ENCODE measurements at regions not wholly inside any gene's neighbourhood (a gene's known extent, or its start where the extent isn't known, plus 50 kb on each side); places are given as distances from the start of the nearest gene placed in this dataset.

DNA sequence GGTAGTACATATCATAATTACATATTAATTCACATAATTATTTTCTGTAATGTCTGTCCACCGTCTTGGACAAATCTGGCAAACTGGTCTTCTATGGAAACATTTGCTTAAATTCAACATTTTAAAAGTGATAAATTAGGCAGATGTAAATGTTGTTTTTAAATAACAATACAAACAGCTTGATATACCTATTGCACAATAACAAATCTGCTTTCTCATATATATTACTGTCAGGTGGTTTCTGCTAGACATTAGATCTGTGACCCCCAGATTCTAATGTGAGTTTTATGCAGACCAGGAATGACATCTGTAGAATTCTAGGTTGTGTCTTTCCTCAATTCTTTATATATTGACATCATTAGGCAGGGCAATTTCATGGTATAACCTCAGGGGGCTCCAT, 173.3 kb downstream of the CCDC59 start:
- ATAC-seq, result no peak
- peaks cover 7 to 8% of the 10 kb centered on the region in 2 donors for H3K9me3 Mint-ChIP-seq
- H3K36me3 Mint-ChIP-seq, result peaks cover 0 to 6% of the 10 kb centered on the region in 2 donors
- H3K27ac Mint-ChIP-seq, result no peak overlapping the region
- no peak for DNase-seq (ENCODE audit: low spot score in 2 of 2)

DNA sequence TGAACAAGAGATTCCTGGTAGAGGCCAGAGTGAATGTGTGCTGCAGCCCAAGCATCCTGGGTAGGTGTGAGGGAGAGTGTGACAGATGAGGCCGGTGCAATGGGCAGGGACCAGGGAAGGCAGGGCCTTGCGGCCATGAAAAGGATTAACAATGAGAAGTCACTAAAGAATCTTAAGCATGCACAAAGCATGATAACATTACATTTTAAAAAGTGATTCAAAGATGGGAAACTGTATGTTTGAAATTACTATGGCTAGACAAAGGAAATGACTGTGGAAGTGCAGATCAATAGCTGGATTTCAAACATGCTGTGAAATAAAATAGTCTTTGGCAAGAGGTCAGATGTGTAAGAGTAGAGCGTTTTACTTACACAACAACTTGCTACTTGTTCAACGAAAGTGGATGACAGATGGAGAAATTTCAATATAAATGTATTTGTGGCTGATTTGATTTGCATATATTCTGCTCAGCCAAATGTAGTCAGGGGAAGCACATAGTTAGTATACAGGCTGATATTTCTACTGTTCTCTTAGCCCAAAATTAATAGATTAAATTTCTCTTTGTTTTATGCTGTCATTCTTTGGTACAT, 175.5 kb downstream of the CCDC59 start:
- no peak for DNase-seq (ENCODE audit: low spot score in 2 of 2)
- H3K27ac Mint-ChIP-seq, result no peak overlapping the region
- ATAC-seq, result no peak
- H3K36me3 Mint-ChIP-seq, result peaks cover 0 to 5% of the 10 kb centered on the region in 2 donors
- peaks cover 3 to 4% of the 10 kb centered on the region in 2 donors for H3K9me3 Mint-ChIP-seq

DNA sequence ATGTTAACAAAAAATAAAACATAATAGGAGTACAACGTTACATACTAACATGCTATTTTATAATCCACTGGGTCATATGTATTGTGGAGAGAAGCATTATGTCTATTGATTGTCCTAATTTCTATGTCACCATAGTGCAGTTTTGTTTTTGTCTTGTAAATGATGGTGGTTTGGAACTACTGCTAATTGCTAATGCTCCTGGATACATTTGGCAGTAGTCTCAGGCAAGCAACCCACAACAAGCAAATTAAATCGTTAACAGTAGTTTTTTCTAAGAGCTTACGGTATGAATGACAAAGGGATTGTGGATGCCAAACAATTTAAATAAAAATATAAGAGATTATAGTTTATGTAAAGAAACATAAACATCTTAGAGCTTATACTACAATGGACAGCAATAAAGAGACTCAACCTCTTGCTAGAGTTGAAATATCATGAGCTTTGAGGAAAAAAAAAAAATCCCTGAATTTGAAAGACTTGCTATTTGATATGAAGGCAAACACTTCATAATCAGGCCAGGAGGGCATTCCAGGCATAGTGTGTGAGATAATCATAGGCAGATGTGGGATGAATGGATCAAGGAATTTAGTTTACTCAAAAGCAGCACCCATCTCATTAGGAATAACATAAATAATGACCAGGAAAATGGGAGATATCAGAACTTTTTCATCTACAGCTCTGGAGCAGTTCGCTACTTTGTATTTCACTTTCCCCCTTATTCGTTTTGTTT, 181.3 kb downstream of the CCDC59 start:
- Mint-ChIP-seq H3K27ac (no peak overlapping the region), H3K36me3 (no peaks in the 10 kb centered on the region)

DNA sequence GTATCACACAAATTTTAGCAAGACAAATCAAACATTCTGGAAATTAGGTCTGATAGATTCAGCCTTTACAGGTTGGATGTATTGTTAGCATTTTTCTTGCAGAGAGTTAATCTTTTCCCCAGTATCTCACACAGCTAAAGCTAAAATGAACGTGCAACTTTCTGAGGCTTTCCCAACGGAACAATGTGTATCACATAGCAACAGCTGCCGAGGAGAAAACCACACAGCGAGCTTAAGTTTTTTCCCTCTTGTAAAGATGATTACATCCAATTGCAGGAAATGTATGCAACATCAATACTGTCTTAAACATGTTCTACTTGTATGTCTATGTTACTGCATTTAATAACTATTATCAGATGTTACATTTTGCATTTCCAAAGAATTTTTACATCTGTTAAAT, 182.2 kb downstream of the CCDC59 start:
- no peak for ATAC-seq

More for the DNA sequence above, 181.3 kb downstream of the CCDC59 start:
- H3K9me3 Mint-ChIP-seq, result no peaks in the 10 kb centered on the region
- DNase-seq (ENCODE audit: low spot score in 2 of 2) (no peak), ATAC-seq (no peak)

DNA sequence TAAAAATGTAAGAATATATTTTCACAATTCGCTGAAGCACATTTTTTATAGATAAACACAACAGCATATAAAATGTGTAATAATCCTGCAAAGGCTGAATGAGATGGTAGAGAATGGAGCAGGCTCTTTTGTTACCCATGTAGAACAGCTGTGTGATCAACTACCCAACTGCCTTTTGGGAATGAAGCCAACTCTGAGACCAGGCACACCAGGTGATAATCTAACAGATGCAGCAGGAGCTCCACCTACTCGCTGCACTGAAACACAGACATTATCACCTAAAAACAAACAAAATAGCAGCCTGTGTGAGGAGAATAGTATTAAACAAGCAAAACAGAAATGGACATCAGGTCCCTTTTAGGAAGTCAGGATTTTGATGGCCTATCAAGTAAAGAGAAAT, 183.3 kb downstream of the CCDC59 start:
- no peak overlapping the region for H3K27ac Mint-ChIP-seq
- DNase-seq (ENCODE audit: low spot score in 2 of 2) (no peak), ATAC-seq (no peak)
- H3K9me3 Mint-ChIP-seq, result peaks cover 0 to 5% of the 10 kb centered on the region in 2 donors
- no peaks in the 10 kb centered on the region for H3K36me3 Mint-ChIP-seq

More for the DNA sequence above, 182.2 kb downstream of the CCDC59 start:
- H3K9me3 Mint-ChIP-seq, result no peaks in the 10 kb centered on the region
- no peak overlapping the region for H3K27ac Mint-ChIP-seq
- DNase-seq (ENCODE audit: low spot score in 2 of 2), result no peak
- no peaks in the 10 kb centered on the region for H3K36me3 Mint-ChIP-seq

DNA sequence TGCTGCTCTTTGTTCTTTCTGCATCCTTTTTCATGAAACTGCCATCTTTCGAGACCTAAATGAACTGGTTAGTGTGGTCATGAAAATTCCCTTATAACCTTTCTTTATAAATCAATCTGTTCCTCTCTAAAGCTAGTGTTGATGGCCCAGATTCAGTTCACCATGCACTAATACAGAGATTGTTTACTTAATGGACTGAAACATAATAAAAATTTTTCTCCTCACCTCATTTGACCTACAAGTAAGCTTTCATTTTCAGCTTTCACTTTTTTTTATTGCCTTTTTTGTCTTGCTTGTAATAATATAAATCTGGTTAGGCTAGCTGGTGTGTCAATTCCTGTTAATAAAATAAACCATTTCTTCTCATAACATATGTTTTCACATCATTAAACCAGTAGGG, 183.8 kb downstream of the CCDC59 start:
- Mint-ChIP-seq H3K9me3 (peaks cover 5% of the 10 kb centered on the region in 2 donors), H3K27ac (no peak overlapping the region), H3K36me3 (no peaks in the 10 kb centered on the region)
- ATAC-seq, result no peak
- DNase-seq (ENCODE audit: low spot score in 2 of 2), result no peak

DNA sequence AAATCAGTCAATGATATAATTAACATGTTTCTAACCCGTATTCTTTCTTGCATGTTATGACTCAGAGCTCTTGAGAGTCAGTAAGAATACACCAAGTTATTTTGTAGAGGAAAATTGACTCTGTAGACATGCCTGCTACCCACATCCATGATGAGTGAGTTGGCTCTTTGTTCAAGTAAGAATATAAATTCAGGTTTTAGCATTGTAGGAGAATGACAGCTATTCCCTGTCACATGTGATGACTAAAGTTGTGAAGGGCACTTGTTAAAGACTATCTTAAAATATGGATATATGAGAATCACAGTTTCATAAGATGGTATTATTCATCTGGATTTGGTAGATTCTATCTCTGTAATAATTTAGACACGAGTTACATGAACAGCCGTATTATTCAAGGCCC, 209.1 kb downstream of the CCDC59 start:
- ATAC-seq (no peak), DNase-seq (ENCODE audit: low spot score in 2 of 2) (no peak)
- Mint-ChIP-seq H3K9me3 (peaks cover 5% of the 10 kb centered on the region in 2 donors), H3K27ac (no peak overlapping the region), H3K36me3 (no peaks in the 10 kb centered on the region)

DNA sequence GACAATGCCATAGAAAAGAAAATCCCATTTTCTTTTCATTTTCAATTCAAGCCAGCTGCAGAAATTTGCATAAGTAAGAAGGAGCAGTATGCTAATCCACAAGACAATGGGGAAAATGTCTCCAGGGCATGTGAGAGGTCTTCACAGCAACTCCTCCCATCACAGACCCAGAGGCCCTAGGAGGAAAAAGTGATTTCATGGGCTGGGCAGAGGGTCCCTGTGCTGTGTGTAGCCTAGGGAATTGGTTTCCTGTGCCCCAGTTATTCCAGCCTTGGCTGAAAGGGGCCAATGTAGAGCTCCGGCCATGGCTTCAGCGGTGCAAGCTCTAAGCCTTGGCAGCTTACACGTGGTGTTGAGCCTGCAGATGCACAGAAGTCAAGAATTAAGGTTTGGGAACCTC, 211.4 kb downstream of the CCDC59 start:
- H3K9me3 Mint-ChIP-seq, result peaks cover 5% of the 10 kb centered on the region in 2 donors
- H3K36me3 Mint-ChIP-seq, result no peaks in the 10 kb centered on the region
- H3K27ac Mint-ChIP-seq, result no peak overlapping the region
- no peak for ATAC-seq
- no peak for DNase-seq (ENCODE audit: low spot score in 2 of 2)

DNA sequence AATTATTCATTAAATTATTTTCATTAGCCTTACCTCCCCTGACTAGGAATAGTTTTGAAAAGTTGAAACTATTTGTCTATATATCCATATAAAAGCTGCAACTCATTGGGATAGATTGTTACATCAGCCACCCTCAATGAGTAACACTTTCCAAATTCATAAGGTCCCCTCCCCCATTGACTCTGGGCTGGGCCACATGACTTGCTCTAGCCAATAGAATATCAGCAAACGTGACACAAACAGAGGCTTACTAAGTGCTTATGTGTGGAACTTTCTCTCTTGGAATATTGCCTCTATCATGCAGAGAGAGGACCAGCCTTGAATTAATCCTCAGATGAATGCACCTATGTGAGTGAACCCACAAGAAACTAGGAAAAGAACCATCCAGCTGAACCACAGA, 213.7 kb downstream of the CCDC59 start:
- no peak for DNase-seq (ENCODE audit: low spot score in 2 of 2)
- peaks cover 5% of the 10 kb centered on the region in 2 donors for H3K9me3 Mint-ChIP-seq
- no peak overlapping the region for H3K27ac Mint-ChIP-seq
- no peak for ATAC-seq
- H3K36me3 Mint-ChIP-seq, result no peaks in the 10 kb centered on the region

DNA sequence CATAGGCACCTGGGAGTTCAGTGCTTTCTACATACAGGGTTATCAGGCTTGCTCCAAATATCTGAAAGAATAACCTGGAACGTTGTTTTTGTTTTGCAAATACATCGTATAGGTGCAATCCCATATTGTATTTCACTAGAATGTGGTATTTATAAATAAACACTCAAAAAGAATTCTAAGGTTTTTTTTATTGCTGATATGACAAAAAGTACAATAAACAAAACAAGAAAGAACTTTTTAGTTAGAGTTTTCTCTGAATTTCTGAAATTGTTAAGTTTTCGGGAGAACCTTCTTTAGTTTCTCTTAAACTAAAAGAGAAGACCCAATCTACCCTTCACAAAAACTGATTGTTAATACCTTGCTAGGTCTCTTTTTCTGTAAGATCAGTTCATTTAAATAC, 225.8 kb downstream of the CCDC59 start:
- no peak for ATAC-seq
- Mint-ChIP-seq H3K9me3 (peaks cover 5 to 8% of the 10 kb centered on the region in 2 donors), H3K27ac (no peak overlapping the region), H3K36me3 (no peaks in the 10 kb centered on the region)
- DNase-seq (ENCODE audit: low spot score in 2 of 2), result no peak

DNA sequence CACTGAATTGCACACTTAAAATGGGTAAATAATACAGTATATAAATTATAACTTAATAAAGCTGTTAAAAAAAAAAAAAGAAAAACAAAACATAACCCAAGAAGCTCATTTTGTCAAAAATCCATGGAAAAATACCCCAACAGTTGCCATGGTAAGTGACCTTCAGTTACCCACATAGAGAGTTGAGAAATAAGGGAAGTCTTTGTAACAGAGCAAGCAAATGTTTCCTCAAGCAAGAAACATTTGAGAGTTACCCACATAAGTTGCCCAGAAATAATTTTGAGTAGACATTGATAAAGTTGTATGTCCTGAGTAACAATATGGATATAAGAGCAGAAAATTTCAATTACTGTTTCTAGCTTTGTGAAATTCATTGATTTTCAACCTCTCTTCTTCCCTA, 227.4 kb downstream of the CCDC59 start:
- DNase-seq (ENCODE audit: low spot score in 2 of 2), result no peak
- no peaks in the 10 kb centered on the region for H3K36me3 Mint-ChIP-seq
- no peak for ATAC-seq
- no peaks in the 10 kb centered on the region for H3K9me3 Mint-ChIP-seq
- H3K27ac Mint-ChIP-seq, result no peak overlapping the region

DNA sequence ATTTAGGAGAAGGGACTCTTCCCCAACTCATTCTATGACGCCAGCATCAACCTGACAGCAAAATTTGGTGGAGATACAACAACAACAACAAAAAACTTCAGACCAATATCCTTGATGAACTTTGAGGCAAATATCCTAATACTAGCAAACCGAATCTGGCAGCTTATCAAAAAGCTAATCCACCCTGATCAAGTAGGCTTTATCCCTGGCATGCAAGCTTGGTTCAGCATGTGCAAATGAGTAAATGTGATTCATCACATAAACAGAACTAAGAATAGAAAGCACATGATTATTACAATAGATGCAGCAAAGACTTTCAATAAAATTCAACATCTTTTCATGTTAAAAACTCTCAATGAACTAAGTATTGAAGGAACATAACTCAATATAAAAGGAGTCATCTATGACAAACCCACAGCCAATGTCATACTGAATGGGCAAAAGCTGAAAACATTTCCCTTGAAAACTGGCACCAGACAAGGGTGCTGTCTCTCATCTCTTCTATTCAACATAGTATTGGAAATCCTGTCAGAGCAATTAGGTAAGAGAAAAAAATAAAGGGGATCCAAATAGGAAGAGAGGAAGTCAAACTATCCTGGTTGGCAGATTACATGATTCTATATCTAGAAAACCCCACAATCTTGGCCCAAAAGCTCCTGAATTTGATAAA, 233.3 kb downstream of the CCDC59 start:
- DNase-seq (ENCODE audit: low spot score in 2 of 2), result no peak
- H3K27ac Mint-ChIP-seq, result no peak overlapping the region
- H3K9me3 Mint-ChIP-seq, result peaks cover 0 to 14% of the 10 kb centered on the region in 2 donors
- ATAC-seq, result no peak
- H3K36me3 Mint-ChIP-seq, result no peaks in the 10 kb centered on the region

DNA sequence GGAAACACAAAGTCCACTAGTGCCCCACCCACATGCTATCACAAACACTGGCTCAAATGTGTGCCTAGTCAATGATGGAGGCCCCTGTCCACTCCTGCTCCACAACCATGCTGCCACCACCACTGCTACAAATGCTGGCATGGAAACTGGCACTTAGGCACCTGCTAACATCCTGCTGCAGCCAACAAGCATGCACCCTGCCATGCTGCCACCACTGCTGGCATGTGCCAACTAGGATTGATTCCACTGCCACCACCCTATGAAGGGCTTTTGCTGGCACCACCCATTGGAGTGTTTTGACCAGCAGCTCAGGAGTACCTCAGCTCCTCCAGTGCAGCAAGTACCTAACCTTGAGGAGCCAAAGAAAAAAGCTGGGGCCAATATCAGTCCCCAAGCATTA, 236.6 kb downstream of the CCDC59 start:
- Mint-ChIP-seq H3K27ac (no peak overlapping the region), H3K36me3 (no peaks in the 10 kb centered on the region), H3K9me3 (peaks cover 0 to 14% of the 10 kb centered on the region in 2 donors)
- ATAC-seq (no peak), DNase-seq (ENCODE audit: low spot score in 2 of 2) (no peak)

DNA sequence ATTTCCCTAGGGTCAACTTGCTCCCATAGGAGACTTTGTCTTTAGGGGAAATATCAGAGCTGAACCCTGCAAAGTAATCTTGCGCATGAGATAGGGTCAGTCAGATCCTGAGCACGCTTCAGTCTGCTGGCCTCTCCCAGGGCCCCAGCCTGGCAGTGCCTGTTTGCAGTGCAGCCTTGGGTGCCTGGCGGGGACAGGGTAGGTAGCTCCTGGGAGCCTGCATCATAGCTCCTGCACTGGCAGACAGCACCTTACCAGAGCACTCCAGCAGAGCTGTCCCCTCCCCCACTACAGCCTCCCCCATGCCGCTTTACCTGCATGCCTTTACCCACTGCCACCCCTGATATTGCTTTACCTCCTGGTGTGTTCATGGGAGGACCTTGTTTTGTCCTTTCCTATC, 237.3 kb downstream of the CCDC59 start:
- no peak for ATAC-seq
- H3K36me3 Mint-ChIP-seq, result no peaks in the 10 kb centered on the region
- no peak for DNase-seq (ENCODE audit: low spot score in 2 of 2)
- H3K9me3 Mint-ChIP-seq, result peaks cover 0 to 14% of the 10 kb centered on the region in 2 donors
- H3K27ac Mint-ChIP-seq, result no peak overlapping the region

DNA sequence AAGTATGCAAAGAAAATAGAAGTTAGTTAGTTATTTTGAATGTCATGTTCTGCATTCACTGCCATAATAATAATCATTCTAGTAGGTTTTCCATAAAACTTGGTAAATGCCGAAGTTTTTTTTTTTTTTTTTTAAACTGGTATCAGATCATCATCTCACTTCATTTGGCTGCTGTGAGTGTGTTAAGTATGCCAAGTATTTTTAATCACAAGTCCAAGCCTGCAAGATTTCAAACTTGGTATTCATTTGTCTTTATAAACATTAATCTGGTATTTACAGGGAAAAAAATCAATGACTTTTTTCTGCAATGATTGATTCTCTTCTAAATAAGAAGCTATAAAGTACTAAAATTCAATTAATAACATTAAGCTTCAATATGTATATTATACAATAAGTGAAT, 248.9 kb downstream of the CCDC59 start:
- ATAC-seq (no peak), DNase-seq (ENCODE audit: low spot score in 2 of 2) (no peak)
- Mint-ChIP-seq H3K27ac (no peak overlapping the region), H3K9me3 (no peaks in the 10 kb centered on the region), H3K36me3 (no peaks in the 10 kb centered on the region)

DNA sequence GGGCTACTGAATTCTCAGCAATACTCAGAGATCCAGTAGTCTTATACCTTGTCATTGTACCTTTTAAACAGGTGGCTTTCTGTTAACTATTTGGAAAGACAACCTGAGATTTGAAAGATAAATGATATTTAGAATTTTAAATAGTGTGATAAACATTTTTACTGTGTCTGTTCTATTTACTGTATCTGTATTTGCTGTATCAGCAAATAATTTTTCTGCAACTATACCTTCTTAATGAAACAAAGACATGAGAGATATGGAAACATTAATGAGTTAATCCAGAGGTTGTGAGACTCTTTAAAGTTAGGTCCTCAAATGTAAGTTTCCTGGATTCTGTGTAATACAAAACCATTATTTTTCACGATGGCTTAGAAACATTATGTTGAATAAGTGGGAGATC, 249.6 kb downstream of the CCDC59 start:
- DNase-seq (ENCODE audit: low spot score in 2 of 2) (no peak), ATAC-seq (no peak)
- H3K27ac Mint-ChIP-seq, result no peak overlapping the region
- no peaks in the 10 kb centered on the region for H3K36me3 Mint-ChIP-seq
- H3K9me3 Mint-ChIP-seq, result no peaks in the 10 kb centered on the region

DNA sequence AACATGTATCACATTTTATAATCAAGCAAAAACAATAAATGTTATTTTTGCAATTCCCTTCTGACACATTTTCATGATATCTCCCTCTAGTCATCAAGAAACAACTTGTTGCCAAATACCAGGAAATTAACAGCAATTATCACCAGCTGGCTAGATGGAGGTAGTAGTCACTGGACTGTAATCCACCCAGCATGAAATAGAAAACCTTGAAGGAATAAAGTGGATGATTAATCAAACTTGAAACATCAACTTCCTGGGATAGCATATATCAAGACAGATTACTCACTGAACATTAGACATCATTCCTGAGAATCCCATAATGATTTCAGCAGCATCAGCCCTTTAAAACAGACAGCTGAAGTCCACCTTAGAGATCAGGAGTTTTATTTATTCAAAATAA, 259.0 kb downstream of the CCDC59 start:
- no peak overlapping the region for H3K27ac Mint-ChIP-seq
- H3K9me3 Mint-ChIP-seq, result peaks cover 8 to 10% of the 10 kb centered on the region in 2 donors
- ATAC-seq (no peak), DNase-seq (ENCODE audit: low spot score in 2 of 2) (no peak)
- no peaks in the 10 kb centered on the region for H3K36me3 Mint-ChIP-seq

DNA sequence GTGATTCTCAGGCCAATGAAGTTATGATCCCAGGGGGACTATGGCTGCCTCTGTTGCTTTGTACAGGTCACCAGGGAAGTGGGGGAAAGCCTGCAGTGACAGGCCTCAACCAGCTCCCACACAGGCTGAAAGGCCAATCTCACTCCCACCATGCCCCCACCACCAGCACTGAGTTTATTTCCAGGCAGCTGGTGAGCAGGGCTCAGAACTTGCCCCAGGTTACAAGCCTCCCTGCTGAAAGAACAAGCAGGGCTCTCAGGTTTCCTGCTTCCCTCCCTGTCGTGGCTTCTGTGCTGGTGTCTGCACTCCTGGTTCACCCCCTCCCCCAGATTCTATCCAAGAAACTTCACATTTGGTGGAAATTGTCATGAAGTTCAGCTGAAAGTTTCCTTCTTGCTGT, 260.3 kb downstream of the CCDC59 start:
- Mint-ChIP-seq H3K27ac (no peak overlapping the region), H3K36me3 (no peaks in the 10 kb centered on the region), H3K9me3 (peaks cover 8 to 10% of the 10 kb centered on the region in 2 donors)
- DNase-seq (ENCODE audit: low spot score in 2 of 2), result no peak
- ATAC-seq, result no peak

Data from activated naive CD4-positive, alpha-beta T cell treated with anti-CD3 and anti-CD28 coated beads, Interleukin-2, amount 50 U/mL, for 72 hours (primary cell).